ENCODE measurements at regions not wholly inside any gene's neighbourhood (a gene's known extent, or its start where the extent isn't known, plus 50 kb on each side); places are given as distances from the start of the nearest gene placed in this dataset.

DNA sequence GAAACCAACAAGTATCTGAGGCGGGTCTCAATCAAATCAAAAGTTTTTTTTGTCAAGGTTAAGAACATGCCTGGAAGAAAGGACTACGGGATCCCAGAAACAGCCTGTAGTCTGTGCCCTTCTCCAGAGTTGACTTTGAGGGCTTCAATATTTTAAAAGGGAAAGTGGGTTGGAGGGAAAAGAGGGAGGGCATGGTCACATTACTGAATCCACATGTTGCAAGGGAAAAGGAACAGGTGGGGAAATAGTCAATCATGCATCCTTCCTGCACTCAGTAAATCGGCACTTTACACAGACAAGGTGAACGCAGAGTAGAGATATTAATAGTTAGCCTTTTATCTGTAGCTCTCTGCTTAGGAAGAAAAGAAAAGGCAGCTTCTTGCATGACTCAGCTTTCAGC, 808.5 kb downstream of the UQCRFS1 start:
- DNase-seq (ENCODE audit: extremely low read depth, low read depth) = no peak
- no peak overlapping the region for H3K4me3 ChIP-seq (replicated peaks; ENCODE audit: low read depth, low read length)
- TF ChIP-seq CTCF (IDR thresholded peaks at IDR 0.05; ENCODE audit: low read depth, low read length, missing control alignments) = no peak

GRCh38 chr19:28403690-28404089, 809.3 kb downstream of the UQCRFS1 start:
- no peak for DNase-seq (ENCODE audit: extremely low read depth, low read depth)
- TF ChIP-seq CTCF (IDR thresholded peaks at IDR 0.05; ENCODE audit: low read depth, low read length, missing control alignments) = no peak
- H3K4me3 ChIP-seq (replicated peaks; ENCODE audit: low read depth, low read length) = no peak overlapping the region

GRCh38 chr19:28402701-28403290, 810.2 kb downstream of the UQCRFS1 start:
- no peak for DNase-seq (ENCODE audit: extremely low read depth, low read depth)
- TF ChIP-seq CTCF (IDR thresholded peaks at IDR 0.05; ENCODE audit: low read depth, low read length, missing control alignments) = no peak
- no peak overlapping the region for H3K4me3 ChIP-seq (replicated peaks; ENCODE audit: low read depth, low read length)

DNA sequence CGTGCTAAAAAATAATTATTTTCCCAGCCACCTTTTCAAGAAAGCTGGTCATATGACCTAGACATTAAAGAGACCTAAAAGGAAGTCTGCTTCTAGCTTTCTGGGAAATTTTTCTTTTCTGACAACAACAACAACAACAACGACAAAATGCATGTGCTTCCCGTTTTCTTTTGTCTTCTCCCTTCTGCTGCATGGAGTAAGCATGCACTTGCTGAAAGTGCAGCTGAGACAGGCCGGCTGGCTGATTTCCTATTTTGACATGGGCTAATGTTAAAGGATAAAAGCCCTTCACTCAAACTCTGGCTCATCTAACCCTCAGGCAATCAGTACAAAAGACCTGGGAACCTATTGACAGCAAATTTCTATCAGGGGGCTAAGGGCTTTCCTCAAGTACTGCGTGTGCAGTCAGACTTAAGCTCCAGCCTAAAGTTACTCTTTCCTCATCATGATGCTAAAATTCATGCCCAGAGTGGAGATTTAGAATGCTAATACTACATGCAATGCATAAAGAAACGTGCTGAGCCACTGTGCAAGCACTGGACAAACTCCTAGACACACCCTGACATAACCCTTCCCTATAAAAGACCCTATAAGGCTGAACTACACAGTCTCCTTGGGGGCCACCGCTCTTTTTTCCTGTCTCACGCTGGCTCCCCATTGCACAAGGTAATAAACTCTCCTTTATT, 811.1 kb downstream of the UQCRFS1 start:
- no peak overlapping the region for H3K4me3 ChIP-seq (replicated peaks; ENCODE audit: low read depth, low read length)
- TF ChIP-seq CTCF (IDR thresholded peaks at IDR 0.05; ENCODE audit: low read depth, low read length, missing control alignments) = no peak
- DNase-seq (ENCODE audit: extremely low read depth, low read depth) = no peak

DNA sequence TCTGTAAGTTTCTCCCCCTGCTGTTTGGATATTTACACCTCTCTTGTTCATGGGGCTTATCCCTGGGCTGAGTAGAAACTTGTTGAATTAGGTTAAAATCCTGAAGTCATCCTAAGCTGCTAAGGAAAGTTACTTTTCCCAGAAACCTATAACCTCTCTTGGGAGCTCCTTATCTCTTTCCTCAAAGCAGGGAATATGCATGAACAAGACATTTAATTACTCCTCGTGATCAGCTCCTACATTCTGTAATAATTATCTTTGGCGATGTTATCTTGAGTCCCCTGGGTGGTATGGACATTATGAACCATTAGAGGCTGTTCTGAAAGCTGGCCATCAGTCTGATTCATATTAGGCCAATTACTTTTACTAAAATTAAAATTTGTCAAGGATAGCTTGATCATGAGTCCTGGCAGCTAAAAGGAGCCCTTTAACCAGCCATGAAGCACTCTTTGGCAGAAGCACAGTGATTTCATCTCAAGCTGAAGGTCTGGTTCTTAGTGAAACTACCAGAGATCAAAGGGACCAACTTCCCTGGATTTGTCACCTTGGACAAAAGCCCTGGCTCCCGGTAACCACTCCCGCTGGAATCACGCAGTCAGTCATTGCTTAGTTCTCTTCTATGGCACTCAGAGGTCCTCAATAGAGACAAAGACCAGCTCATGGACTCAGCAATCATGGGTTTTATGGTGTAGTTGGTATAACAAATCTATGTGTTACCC, 811.8 kb downstream of the UQCRFS1 start:
- no peak for DNase-seq (ENCODE audit: extremely low read depth, low read depth)
- H3K4me3 ChIP-seq (replicated peaks; ENCODE audit: low read depth, low read length) = no peak overlapping the region
- no peak for TF ChIP-seq CTCF (IDR thresholded peaks at IDR 0.05; ENCODE audit: low read depth, low read length, missing control alignments)

GRCh38 chr19:28399187-28399586, 813.8 kb downstream of the UQCRFS1 start:
- DNase-seq (ENCODE audit: extremely low read depth, low read depth) = no peak
- H3K4me3 ChIP-seq (replicated peaks; ENCODE audit: low read depth, low read length) = no peak overlapping the region
- no peak for TF ChIP-seq CTCF (IDR thresholded peaks at IDR 0.05; ENCODE audit: low read depth, low read length, missing control alignments)
